Osteocyte (in vitro differentiated cells): ENCODE measurements at regions not wholly inside any gene's neighbourhood (a gene's known extent, or its start where the extent isn't known, plus 50 kb on each side); places are given as distances from the start of the nearest gene placed in this dataset.

Source experiments
- DNase-seq: peaks from one replicate; pipeline ENCODE4 v3.0.0; 2021; ENCODE audit warnings: mixed read lengths; ENCODE audit not compliant: unreplicated experiment; ENCODE audit errors: extremely low spot score
- H3K27ac Mint-ChIP-seq: one replicate; pipeline ENCODE4 v1.8.0; 2021; ENCODE audit warnings: mild to moderate bottlenecking, mixed read lengths; ENCODE audit not compliant: unreplicated experiment
- H3K27me3 Mint-ChIP-seq: one replicate; pipeline ENCODE4 v1.8.0; 2021; ENCODE audit warnings: mixed read lengths; ENCODE audit not compliant: unreplicated experiment
- H3K36me3 Mint-ChIP-seq: one replicate; pipeline ENCODE4 v1.8.0; 2021; ENCODE audit warnings: mixed read lengths; ENCODE audit not compliant: unreplicated experiment
- H3K4me1 Mint-ChIP-seq: one replicate; pipeline ENCODE4 v1.8.0; 2021; ENCODE audit warnings: mixed read lengths; ENCODE audit not compliant: unreplicated experiment
- H3K4me3 Mint-ChIP-seq: one replicate; pipeline ENCODE4 v1.8.0; 2021; ENCODE audit warnings: mild to moderate bottlenecking, moderate library complexity, mixed read lengths; ENCODE audit not compliant: unreplicated experiment
- H3K9me3 Mint-ChIP-seq: one replicate; pipeline ENCODE4 v1.8.0; 2021; ENCODE audit warnings: mixed read lengths; ENCODE audit not compliant: unreplicated experiment
- TF ChIP-seq, protein P1 (sequence below): fragments of 200-600 bp; sonication (generic); IDR thresholded peaks from 2 replicates; pipeline ENCODE4 v1.5.0; 2021; ENCODE audit warnings: antibody characterized with exemption, mild to moderate bottlenecking, moderate library complexity

DNA sequence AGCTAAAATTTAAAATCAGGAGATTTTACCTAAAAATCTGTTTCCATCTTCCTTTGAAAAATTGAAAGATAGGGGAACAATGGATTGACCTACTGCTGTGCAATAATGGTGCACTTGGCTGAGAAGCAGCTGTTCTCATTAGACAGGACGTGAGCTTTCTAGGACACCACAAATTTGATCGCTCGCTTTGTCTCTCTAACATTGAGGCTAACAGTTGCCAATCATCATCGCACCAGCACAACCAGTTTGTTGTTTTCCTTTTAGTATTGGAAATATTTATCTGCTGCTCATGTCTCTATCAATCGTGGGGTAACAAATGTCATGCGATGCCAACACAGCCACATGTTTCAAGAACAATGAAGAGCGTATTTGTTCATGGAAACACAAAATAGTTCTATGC is 228.8 kb upstream of the P2RY1 start:
- H3K27ac Mint-ChIP-seq = no peak overlapping the region
- no peak overlapping the region for H3K4me3 Mint-ChIP-seq
- H3K27me3 Mint-ChIP-seq = peaks cover 33% of the 10 kb centered on the region
- no peaks in the 10 kb centered on the region for H3K4me1 Mint-ChIP-seq
- no peaks in the 10 kb centered on the region for H3K36me3 Mint-ChIP-seq
- DNase-seq = no peak
- TF ChIP-seq, protein P1, sequence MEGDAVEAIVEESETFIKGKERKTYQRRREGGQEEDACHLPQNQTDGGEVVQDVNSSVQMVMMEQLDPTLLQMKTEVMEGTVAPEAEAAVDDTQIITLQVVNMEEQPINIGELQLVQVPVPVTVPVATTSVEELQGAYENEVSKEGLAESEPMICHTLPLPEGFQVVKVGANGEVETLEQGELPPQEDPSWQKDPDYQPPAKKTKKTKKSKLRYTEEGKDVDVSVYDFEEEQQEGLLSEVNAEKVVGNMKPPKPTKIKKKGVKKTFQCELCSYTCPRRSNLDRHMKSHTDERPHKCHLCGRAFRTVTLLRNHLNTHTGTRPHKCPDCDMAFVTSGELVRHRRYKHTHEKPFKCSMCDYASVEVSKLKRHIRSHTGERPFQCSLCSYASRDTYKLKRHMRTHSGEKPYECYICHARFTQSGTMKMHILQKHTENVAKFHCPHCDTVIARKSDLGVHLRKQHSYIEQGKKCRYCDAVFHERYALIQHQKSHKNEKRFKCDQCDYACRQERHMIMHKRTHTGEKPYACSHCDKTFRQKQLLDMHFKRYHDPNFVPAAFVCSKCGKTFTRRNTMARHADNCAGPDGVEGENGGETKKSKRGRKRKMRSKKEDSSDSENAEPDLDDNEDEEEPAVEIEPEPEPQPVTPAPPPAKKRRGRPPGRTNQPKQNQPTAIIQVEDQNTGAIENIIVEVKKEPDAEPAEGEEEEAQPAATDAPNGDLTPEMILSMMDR = no peak
- peaks cover 4% of the 10 kb centered on the region for H3K9me3 Mint-ChIP-seq

GRCh38 chr3:152607179-152607578 is 227.8 kb upstream of the P2RY1 start:
- H3K9me3 Mint-ChIP-seq = peaks cover 4% of the 10 kb centered on the region
- H3K36me3 Mint-ChIP-seq = no peaks in the 10 kb centered on the region
- no peak for DNase-seq
- no peak overlapping the region for H3K4me3 Mint-ChIP-seq
- H3K27ac Mint-ChIP-seq = no peak overlapping the region
- H3K4me1 Mint-ChIP-seq = no peaks in the 10 kb centered on the region
- peaks cover 37% of the 10 kb centered on the region for H3K27me3 Mint-ChIP-seq
- TF ChIP-seq, protein P1 = no peak

DNA sequence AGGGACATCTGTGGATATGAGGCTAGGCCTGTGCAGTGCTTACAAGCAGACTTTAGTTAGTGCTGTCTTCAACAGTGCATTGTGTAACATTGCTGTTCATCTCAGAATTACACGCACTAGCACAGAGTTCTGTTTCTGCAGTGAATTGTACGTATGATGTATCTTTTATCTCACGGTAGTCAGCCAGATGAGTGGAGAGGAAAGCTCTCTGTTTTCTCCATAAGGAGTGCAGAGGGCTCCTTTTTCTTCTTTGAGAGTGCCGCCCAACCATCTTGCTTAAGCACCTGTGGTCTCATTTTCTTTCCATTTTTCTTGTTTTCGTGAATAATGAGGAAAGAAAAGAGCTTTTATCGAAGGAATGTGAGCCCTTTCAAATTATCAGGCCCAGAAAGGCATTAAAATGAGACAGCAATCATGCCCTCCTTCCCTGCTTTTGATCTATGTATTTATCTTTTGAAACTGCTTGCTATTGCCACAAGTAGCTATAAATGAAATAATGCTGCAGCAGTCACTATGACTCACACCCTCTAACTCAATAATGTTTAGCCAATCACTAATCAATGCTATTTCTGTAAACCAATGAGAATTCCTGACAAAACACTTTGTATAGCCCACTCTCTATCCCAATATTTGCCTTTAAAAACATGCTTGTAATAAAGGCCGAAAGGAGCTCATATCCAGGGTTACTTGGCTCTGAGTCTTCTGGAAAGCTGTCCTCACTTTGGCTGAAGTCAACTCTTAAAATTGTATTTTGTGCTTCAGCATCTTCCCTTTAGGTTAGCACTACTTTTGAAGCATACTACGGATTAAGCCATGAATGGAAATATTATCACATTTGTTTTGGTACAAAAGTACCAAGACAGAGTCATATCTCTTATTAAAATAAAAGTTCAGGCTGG is 226.0 kb upstream of the P2RY1 start:
- no peak for DNase-seq
- Mint-ChIP-seq H3K27me3 (peaks cover 47% of the 10 kb centered on the region), H3K9me3 (peaks cover 4% of the 10 kb centered on the region), H3K36me3 (no peaks in the 10 kb centered on the region), H3K27ac (no peak overlapping the region), H3K4me1 (no peaks in the 10 kb centered on the region), H3K4me3 (no peak overlapping the region)
- TF ChIP-seq, protein P1 = no peak

DNA sequence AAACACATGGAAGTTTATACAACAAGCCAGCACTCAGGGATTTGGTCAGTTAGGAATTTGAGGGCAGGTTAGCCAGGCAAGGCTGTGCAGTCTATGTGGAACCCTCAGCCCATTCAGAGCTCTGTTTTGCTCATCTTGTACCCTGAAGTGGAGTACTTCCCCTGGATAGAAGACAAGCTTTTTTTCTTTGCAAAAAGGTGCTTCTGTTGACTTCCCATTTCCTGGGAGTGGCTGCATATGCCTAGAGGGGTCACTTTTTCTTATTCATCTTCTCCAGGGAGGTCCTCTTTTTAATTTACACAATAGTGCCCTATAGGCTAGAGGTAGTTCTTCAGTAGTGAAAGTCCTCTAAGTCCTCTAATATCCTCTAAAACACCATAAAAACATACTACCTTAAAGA is 225.0 kb upstream of the P2RY1 start:
- H3K4me1 Mint-ChIP-seq = no peaks in the 10 kb centered on the region
- no peak overlapping the region for H3K4me3 Mint-ChIP-seq
- H3K27ac Mint-ChIP-seq = no peak overlapping the region
- DNase-seq = no peak
- H3K9me3 Mint-ChIP-seq = peaks cover under 1% of the 10 kb centered on the region
- H3K27me3 Mint-ChIP-seq = peaks cover 43% of the 10 kb centered on the region
- H3K36me3 Mint-ChIP-seq = no peaks in the 10 kb centered on the region
- TF ChIP-seq, protein P1 = no peak

- no peak overlapping the region for H3K4me3 Mint-ChIP-seq
- H3K27me3 Mint-ChIP-seq = peaks cover 42% of the 10 kb centered on the region
- H3K4me1 Mint-ChIP-seq = no peaks in the 10 kb centered on the region
- no peaks in the 10 kb centered on the region for H3K36me3 Mint-ChIP-seq
- TF ChIP-seq, protein P1 = no peak
- no peak overlapping the region for H3K27ac Mint-ChIP-seq
- no peaks in the 10 kb centered on the region for H3K9me3 Mint-ChIP-seq
- no peak for DNase-seq
These were observed 224.3 kb upstream of the P2RY1 start for GRCh38 chr3:152610622-152611021.
